ENCODE measurements at regions not wholly inside any gene's neighbourhood (a gene's known extent, or its start where the extent isn't known, plus 50 kb on each side); places are given as distances from the start of the nearest gene placed in this dataset.
"Not testable (repeated sequence)": the region's sequence is repeated elsewhere in the genome, so short reads cannot be mapped to it uniquely, and the experiment has no call there.

DNA sequence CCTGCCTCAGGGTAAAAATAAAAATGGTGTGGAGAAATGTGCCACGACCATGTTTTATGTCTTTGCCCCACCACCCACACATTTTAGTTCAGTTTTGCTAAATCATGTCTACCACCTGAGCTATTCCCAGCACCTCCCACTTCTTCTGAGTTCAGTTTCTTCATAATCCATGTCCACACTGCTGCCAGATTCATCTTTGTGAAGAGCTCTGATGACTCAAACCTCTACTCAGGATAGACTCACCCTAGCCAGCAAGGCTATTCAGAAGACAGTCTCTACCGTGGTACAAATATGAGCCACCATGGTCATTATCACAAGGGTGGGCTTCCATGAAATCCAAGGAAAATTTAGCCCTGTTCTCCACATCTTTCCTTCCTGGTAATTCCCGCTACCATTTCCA is 231.1 kb upstream of the PRKCQ start:
- no peaks in the 10 kb centered on the region for H3K27me3 ChIP-seq
- intact Hi-C loops (cut with DNase I) = no loop called here
- no peaks in the 10 kb centered on the region for H3K9me3 ChIP-seq
- no peak overlapping the region for H3K27ac ChIP-seq
- H3K36me3 ChIP-seq = no peaks in the 10 kb centered on the region
- TF ChIP-seq, protein P1, sequence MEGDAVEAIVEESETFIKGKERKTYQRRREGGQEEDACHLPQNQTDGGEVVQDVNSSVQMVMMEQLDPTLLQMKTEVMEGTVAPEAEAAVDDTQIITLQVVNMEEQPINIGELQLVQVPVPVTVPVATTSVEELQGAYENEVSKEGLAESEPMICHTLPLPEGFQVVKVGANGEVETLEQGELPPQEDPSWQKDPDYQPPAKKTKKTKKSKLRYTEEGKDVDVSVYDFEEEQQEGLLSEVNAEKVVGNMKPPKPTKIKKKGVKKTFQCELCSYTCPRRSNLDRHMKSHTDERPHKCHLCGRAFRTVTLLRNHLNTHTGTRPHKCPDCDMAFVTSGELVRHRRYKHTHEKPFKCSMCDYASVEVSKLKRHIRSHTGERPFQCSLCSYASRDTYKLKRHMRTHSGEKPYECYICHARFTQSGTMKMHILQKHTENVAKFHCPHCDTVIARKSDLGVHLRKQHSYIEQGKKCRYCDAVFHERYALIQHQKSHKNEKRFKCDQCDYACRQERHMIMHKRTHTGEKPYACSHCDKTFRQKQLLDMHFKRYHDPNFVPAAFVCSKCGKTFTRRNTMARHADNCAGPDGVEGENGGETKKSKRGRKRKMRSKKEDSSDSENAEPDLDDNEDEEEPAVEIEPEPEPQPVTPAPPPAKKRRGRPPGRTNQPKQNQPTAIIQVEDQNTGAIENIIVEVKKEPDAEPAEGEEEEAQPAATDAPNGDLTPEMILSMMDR (IDR thresholded peaks at IDR 0.05) = no peak
- no peak for DNase-seq (ENCODE audit: low spot score in 2 of 2)
- no peaks in the 10 kb centered on the region for H3K4me1 ChIP-seq
- no peak overlapping the region for H3K4me3 ChIP-seq

DNA sequence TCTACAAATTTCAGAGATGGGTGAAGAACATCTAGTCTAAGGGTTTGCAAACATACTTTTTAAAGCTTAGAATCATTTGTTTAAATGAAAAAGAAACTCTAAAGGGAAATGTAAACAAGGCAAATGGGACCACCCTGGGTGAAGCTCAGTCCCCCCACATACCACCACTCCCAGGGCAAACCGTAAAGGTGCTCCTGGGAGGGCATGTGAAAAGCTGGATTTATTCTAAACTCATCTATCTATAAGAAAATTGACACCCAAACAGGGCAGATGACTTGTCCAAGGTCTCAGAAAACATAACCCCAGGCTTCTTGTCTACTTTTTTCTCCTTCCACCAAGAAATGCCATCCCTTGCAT is 223.3 kb upstream of the PRKCQ start:
- Histone ChIP-seq H3K27ac (no peak overlapping the region), H3K27me3 (no peaks in the 10 kb centered on the region), H3K36me3 (no peaks in the 10 kb centered on the region), H3K9me3 (no peaks in the 10 kb centered on the region), H3K4me3 (no peak overlapping the region), H3K4me1 (no peaks in the 10 kb centered on the region)
- TF ChIP-seq, protein P1 (IDR thresholded peaks at IDR 0.05) = no peak
- intact Hi-C loops (cut with DNase I) = no loop called here
- DNase-seq (ENCODE audit: low spot score in 2 of 2) = no peak

DNA sequence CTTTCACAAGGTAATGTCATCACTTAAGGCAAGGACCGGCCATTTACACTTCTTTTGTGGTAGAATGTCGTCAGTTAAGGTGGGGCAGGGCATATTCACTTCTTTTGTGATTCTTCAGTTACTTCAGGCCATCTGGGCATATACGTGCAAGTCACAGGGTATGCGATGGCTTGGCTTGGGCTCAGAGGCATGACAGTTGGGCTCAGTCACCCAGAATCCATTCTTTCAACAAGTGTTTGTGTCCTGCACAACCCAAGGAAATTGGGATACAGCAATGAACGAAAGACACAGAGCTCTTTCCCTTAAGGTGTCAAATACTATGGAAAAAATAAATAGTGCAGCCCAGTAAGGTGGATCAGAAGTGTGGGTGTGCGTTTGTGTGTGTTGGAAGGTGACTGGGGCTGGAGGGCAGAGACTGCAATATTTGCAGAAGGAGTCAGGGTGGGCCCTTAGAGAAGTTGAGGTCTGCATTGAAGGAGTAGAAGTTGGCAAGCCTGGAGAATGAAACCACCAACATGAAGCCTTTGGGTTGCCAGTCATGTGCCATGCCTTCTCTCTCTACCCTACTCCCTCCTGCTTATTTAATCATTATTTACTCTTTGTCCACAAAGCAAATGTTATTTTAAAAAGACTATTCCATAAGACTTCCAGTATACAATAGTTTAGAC is 222.8 kb upstream of the PRKCQ start:
- Histone ChIP-seq H3K9me3 (no peaks in the 10 kb centered on the region), H3K36me3 (no peaks in the 10 kb centered on the region), H3K27ac (no peak overlapping the region), H3K4me3 (no peak overlapping the region), H3K4me1 (no peaks in the 10 kb centered on the region), H3K27me3 (no peaks in the 10 kb centered on the region)
- TF ChIP-seq, protein P1 (IDR thresholded peaks at IDR 0.05) = no peak
- intact Hi-C loops (cut with DNase I) = no loop called here
- DNase-seq (ENCODE audit: low spot score in 2 of 2) = no peak

DNA sequence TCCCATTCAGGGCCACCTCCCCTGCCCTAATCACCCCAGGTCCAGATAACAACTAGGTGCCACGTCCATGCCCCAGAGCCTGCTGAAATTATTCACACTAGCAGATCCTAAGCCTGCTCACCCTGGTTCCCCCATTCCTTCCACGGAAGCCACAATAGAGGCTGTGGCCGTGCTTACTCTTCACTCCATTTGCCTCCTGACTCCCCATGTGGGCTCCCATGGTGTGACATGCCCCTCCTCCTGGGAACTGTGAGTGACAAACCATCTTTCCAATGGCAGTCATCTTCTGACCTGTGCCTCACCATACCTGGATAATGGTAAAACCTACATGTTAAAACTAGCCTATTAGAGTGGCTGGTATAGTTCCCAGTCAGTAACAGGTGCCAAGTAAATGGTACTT is 216.2 kb upstream of the PRKCQ start:
- Histone ChIP-seq H3K4me1 (no peaks in the 10 kb centered on the region), H3K36me3 (no peaks in the 10 kb centered on the region), H3K27ac (no peak overlapping the region), H3K9me3 (no peaks in the 10 kb centered on the region), H3K4me3 (no peak overlapping the region), H3K27me3 (no peaks in the 10 kb centered on the region)
- TF ChIP-seq, protein P1 (IDR thresholded peaks at IDR 0.05) = no peak
- intact Hi-C loops (cut with DNase I) = no loop called here
- DNase-seq (ENCODE audit: low spot score in 2 of 2) = no peak

DNA sequence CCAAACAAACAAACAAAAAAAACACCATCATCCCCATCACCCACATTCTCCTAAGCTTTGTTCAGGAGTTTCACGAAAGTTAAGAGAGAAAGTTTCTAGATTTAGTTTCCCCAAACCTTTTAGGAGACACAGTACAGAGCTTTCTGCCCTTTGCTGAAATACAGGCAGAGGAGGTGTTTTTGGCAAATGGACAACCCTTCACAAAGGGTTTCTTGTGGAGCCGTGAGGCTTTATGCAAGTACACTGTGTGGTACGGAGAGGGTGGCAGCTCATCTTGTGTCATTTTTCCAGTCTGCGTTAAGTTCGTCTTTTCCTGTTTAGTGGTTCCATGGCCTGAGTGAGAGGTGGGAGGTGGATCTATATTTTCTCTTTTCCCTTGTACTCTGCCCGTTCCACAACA is 215.5 kb upstream of the PRKCQ start:
- intact Hi-C loops (cut with DNase I) = no loop called here
- DNase-seq (ENCODE audit: low spot score in 2 of 2) = no peak
- H3K9me3 ChIP-seq = no peaks in the 10 kb centered on the region
- H3K27me3 ChIP-seq = no peaks in the 10 kb centered on the region
- H3K27ac ChIP-seq = no peak overlapping the region
- H3K4me3 ChIP-seq = no peak overlapping the region
- no peaks in the 10 kb centered on the region for H3K36me3 ChIP-seq
- TF ChIP-seq, protein P1 (IDR thresholded peaks at IDR 0.05) = no peak
- H3K4me1 ChIP-seq = no peaks in the 10 kb centered on the region

DNA sequence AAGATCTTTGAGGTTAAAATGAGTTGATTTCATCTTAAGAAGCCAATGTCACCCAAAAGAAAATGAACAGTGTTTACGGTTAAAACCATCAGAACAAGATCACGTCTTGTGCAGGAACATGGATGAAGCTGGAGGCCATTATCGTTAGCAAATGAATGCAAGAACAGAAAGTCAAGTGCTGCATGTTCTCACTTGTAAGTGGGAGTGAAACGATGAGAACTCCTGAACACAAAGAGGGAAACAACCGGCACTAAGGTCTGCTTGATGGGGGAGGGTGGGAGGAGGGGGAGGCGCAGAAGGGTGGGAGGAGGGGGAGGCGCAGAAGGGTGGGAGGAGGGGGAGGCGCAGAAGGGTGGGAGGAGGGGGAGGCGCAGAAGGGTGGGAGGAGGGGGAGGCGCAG is 214.8 kb upstream of the PRKCQ start:
- H3K9me3 ChIP-seq; H3K4me1 ChIP-seq; intact Hi-C loops (cut with DNase I); H3K4me3 ChIP-seq; H3K36me3 ChIP-seq; DNase-seq (ENCODE audit: low spot score in 2 of 2); H3K27me3 ChIP-seq; H3K27ac ChIP-seq: not testable (repeated sequence)
